ENCODE measurements at regions not wholly inside any gene's neighbourhood (a gene's known extent, or its start where the extent isn't known, plus 50 kb on each side); places are given as distances from the start of the nearest gene placed in this dataset.
A peak's percentile ranks its signal among the peaks of the same experiment; 100 is the strongest.
"Not testable (repeated sequence)": the region's sequence is repeated elsewhere in the genome, so short reads cannot be mapped to it uniquely, and the experiment has no call there.

DNA sequence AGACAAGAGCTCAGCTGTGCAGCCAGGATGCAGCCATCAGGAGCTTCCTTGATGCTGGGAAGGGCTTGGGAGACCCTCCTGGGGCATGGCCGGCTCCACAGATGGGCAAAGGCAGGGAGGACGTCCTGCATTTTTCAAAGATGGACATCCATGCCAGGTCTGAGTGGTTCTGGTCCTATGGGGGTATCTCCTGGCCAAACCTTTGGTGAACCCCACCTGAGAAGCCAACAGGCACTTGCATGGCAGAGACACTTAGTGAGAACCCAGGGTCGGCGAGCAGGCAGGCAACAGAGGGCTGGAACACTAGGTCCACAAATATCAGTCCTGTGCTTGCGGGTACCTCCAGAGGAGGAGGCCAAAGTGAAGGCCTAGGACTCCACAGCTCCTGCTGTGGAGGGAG, 70.0 kb downstream of the KCTD15 start:
- ATAC-seq (ENCODE audit: poor library complexity) (no peak), DNase-seq (no peak)
- intact Hi-C loops (cut with DNase I), result no loop called here

DNA sequence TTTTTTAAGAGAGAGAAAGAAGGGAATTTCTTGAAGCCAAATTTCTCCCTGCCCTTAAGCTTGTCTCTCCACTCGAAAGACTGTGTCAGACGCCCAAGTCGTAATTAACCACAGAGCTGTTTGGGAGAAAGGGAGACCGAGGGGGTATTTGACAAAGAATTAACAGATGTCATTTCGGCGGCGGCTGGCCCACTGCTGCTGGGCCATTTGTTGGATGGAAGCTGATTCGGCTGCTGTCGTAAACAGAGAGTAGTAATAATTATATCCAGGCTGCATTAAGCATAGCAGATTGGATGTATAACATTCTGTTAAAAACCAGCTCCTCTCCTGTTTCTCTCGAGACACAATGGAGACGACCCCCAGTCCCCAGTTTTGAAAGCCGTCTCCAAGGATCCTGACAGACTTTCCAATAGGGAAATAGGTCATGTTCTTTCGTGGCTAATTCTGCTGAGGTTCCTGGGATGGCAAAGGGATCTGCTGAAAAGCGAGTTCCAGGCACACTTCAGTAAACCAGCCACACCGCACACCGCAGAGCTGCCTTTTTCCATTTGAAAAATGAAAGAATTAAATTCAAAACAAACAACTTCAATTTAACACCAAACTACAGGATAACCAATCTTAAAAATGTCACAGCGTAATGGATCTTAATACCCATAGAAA, 71.5 kb downstream of the KCTD15 start:
- intact Hi-C loops (cut with DNase I), result no loop called here
- ATAC-seq (ENCODE audit: poor library complexity), result no peak
- DNase-seq, result no peak

DNA sequence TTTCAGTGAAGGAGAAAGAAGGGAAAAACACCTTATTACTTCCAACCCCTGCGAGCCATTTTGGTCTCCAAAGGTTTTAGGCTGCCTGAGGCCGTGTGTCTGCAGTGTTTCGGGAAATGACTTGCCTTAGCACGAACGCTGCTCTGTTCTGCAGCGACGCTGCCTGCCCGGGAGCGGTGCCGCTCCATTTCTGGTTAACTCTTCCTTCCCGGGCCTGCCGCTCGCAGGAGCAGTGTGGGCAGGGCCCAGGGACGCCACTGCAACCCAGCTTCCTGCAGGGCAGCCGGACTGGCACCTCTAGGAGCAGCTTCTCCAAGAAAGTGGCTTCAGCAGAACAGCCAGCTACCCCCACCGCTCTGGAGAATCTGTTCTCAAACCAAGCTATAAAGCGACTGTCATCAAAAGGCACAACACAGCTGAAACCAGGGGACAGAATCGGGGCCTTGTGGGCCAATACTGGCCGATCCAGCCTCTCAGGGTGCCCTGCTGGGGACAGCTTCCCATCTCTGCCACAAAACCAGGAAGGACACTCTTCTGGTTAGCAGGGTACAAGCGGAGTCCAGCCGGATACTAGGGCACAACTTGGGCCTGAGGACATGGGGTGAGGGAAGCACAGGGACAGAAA, 72.2 kb downstream of the KCTD15 start:
- DNase-seq, result peak; percentile 71
- intact Hi-C loops (cut with DNase I), result no loop called here
- ATAC-seq (ENCODE audit: poor library complexity), result peak; percentile 94

DNA sequence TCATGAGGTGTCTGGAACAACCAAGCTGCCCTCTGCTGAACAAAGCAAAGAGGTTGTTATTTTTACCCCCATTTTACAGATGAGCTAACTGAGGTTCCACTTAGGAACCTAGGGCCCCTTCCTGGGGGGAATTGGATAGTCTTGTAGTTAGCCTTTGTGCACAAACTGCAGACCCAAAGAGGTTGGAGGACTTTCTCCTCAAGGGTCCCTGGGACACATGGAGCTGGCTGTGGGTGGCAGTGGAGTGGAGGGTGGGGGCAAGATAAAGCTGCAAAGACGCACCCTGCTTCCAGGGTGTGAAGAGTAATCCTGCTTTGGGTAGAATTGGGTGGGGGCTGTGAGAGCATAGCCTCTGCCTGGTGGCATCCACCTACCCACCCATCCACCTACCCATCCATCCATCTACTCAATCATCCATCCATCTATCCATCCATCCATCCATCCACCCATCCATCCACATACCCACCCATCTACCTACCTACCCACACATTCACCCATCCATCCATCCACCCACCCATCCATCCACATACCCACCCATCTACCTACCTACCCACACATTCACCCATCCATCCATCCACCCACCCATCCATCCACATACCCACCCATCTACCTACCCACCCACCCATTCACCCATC, 73.7 kb downstream of the KCTD15 start:
- ATAC-seq (ENCODE audit: poor library complexity); intact Hi-C loops (cut with DNase I); DNase-seq: not testable (repeated sequence)

DNA sequence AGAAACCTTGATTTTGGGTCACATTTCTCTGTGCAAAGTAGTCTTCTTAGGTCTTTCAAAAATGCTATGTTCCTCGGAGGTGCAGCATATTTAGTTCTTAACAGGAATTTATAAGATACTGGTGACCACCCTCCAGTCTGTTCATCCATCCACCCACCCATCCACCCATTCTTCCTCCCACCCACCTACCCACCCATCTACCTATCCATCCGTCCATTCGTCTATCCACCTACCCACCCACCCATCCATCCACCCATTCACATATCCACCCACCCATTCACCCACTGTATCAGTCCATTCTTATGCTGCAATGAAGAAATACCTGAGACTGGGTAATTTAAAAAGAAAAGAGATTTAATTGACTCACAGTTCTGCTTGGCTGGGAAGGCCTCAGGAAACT, 74.9 kb downstream of the KCTD15 start:
- intact Hi-C loops (cut with DNase I), result no loop called here
- DNase-seq (no peak), ATAC-seq (ENCODE audit: poor library complexity) (no peak)

DNA sequence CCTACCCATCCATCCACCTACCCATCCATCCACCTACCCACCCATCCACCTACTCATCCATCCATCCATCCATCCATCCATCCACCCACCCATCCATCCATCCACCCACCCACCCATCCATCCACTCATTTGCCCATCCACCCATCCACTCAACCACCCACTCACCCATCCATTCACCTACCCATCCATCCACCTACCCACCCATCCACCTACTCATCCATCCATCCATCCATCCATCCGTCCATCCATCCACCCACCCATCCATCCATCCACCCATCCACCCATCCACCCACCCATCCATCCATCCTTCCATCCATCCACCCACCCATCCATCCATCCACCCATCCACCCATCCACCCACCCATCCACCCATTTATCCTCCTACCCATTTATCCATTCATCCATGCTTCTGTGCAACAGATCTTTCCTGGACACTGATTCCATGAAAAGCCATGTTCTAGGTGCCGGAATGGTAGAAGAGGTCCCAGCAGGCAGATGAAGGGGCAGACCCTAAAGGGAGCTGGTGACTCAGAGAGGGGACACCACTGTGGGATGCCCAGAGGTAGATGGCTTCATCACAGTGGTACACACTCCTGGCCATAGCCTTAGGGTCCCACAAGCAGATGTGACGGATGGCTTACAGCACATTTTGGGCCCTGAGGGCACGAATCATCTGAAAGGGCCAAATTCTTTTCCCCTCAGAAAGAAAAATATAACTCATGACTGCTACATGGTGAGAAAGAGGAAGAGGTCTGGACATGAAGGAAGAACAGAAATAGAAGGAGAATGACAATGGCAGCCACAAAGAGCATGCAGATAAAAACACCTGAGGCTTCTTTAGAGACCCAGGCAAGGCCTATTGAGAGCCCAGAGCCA, 76.0 kb downstream of the KCTD15 start:
- DNase-seq, result no peak
- ATAC-seq (ENCODE audit: poor library complexity), result no peak
- intact Hi-C loops (cut with DNase I), result no loop called here

DNA sequence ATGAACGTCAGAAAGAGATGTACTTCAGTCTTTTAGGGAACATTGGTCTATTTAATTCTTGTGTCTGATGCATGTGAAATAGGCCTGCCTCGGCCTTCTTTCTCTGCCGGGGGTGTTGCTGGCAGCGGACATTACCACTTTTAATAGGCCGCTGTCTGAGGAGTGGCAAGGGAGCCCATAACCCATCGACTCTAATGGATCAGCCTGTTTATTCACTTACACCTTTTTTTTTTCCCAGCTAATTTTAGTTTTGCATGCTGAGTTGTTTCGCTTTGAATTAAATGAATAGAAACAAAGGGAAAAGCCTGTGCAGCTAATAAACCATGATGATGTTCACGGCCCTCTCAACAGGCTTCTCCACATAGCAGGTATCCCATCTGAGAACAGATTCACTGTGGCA, 78.4 kb downstream of the KCTD15 start:
- no peak for ATAC-seq (ENCODE audit: poor library complexity)
- no peak for DNase-seq
- intact Hi-C loops (cut with DNase I), result no loop called here

DNA sequence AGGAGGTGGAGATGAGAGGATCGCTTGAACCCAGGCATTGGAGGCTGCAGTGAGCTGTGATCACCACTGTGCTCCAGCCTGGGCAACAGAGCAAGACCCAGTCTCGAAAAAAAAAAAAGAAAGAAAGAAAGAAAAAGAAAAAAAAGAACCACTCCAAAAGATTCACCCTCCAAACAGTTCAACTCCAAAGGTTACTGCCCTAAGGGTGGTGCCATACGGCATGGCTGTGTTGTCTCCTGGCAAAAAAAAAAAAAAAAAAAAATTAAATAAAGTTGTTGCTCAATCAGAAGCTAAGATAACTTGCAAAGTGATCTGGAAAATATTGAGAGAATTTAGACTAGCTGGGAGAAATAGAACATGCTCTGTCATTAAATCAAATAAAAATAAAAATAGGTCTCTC, 79.5 kb downstream of the KCTD15 start:
- intact Hi-C loops (cut with DNase I), result no loop called here
- no peak for DNase-seq
- ATAC-seq (ENCODE audit: poor library complexity), result no peak

DNA sequence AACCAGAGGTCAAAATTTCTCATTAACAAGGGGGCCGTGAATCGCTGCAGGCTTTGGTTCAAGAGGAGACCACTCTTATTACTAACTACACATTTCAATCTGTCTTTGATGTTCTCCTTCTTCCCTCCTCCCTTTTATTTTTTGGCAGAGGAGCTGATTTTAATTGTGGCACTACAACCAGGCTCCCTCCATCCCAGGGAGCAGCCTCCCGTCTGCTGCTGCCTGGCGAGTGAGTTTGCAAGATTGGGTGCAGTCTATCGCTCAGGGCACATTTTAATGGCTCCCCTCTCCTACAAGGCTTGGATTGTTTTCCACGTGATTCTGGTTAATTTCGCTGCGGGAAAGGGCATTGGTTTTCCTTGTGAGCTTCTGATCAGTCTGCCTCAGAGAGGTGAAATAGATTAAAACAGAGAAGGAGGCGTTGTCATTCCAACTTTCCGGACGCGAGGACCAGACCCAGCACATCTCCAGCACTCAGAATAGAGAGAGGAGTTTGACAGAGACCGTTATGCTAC, 81.4 kb downstream of the KCTD15 start:
- intact Hi-C loops (cut with DNase I), result no loop called here
- ATAC-seq (ENCODE audit: poor library complexity) (no peak), DNase-seq (no peak)

DNA sequence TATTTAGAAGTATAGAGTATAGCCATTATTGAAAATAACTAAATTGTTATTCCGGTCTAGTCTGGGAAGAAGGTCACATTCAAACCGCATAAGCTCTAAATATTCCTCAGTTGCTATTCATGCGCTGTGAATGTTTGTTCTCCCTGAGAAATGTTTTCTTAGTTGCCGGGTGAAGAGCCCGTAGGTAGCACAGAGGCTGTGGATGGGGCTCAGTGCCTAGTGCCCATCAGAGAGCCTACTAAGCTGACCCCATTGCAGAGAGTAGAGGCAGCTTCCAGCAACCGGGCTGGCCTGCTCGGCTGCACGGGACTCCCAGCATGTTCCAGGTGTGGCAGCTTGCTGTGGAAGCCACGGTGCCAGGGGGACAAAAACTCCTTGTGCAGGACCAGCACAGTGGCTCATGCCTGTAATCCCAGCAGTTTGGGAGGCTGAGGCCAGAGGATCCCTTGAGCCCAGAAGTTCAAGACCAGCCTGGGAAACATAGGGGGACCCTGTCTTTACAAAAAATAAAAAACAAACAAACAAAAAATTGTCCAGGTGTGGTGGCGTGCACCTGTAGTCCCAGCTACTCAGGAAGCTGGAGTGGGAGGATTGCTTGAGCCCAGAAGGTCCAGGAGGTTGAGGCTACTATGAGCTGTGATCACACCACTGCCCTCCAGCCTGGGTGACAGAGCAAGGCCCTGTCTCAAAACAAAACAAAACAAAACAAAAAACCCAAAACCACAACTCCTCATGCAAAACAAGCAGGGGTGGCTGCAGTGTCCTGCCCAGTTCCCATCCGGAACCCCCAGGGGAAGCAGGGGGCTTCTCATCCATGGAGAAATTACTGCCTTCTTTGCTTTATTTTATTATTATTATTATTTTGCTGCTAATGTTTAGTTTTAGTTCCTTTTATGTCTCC, 82.5 kb downstream of the KCTD15 start:
- ATAC-seq (ENCODE audit: poor library complexity), result peak; percentile 52
- intact Hi-C loops (cut with DNase I), result no loop called here
- no peak for DNase-seq

DNA sequence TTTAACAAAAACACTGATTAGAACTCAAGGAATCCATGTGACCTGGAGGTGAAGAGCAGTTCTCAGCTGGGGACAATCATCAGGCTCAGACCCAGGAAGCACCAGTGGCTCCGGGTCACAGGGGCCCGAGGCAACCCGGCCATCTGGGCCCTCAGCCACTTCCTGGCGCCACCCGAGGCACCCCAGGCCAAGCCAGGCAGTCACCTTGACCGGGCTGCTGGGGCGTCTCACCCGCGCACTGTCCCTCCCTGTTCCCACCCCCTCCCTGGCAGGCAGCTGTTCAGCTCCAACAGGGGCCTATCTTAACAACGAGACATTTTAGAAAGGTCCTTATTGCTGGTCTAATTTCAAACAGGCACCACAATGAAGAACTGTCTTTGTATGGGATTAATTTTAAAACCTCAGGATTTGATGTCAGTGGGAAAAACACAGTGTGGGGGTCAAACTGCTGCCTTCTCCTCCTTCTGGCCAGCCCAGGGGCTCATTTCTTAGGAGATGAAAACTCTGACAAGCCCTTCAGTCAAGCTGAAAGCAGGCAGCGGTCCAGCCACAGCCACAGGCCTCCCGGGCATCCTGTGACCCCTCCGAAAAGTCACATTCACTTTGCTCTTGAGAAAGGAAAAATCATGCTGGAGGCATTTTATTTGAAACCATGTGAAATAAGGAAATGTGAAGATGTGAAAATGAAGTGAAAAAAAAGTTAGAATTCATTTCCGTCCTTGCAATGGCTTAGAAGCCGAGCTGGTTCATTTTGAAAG, 83.3 kb downstream of the KCTD15 start:
- intact Hi-C loops (cut with DNase I), result no loop called here
- DNase-seq (peak; percentile 46), ATAC-seq (ENCODE audit: poor library complexity) (peak; percentile 83)

DNA sequence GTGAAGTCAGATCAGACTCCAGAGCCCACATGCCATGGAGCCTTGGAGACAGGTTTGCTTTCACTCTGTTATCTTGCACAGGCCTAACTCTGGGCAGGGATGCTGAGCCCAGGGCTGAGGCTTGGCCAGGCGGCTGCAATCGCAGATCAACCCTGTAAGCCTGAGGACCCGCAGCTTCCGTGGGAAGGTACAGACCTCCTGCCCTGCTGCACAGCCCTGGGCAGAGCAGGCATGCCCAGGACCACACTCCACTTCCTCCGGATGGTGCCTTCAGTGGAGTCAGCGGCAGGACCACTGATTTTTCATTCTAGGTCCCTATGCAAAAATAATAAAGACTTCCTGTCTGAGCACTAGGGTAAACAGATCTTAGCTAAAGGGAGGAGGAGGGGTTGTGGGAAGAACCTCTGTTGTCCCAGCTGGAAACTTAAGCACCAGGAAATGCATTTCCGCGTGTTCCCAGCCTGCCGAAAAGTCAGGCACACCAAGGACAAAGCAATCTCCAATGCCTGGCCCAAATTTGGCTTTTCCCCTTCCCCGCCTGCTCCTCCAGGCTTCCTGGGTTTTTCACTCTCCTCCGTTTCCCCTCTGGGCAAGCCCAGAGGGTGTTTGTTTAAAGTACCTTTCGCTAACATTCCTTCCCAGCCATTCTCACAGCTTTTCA, 87.3 kb downstream of the KCTD15 start:
- ATAC-seq (ENCODE audit: poor library complexity), result peak; percentile 46
- DNase-seq, result no peak
- intact Hi-C loops (cut with DNase I), result no loop called here

DNA sequence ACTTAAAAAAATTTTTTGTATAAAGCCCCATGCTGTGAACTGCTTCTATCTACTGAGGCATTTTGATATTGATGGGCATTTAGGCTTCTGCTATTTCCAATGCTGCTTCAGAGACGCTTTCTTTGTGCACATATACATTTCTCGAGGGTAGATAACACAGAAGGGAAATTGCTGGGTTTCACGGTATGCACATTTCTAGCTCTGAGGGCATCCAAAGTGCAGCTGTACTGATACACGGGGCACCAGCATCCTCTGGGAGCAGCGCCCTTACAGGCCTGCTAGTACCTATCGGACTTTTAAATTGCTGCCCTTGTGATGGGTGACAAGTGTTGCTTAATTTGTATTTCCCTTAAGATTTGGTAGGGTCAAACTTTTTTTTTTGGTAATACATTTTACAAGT, 88.6 kb downstream of the KCTD15 start:
- ATAC-seq (ENCODE audit: poor library complexity) (no peak), DNase-seq (no peak)
- intact Hi-C loops (cut with DNase I), result no loop called here

DNA sequence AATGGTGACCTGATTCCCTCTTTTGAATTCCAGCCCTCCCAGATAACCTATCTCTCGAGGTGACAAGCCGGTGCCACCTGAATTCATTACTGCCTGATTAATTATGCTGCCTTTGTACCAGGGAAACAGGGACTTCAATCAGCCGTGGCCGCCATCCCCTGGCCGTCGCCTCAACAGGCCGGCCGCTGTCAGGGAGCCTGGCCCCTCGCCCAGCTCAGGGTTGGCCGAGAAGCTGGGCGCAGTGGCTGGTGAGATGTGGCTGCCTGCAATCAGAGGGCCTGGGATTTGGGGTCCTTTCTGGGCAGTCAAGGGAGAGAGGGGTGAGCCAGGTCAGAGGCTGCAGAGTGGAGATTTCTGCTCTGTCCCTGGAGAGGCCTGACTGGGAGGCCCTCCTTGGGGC, 91.2 kb downstream of the KCTD15 start:
- intact Hi-C loops (cut with DNase I), result no loop called here
- ATAC-seq (ENCODE audit: poor library complexity), result no peak
- DNase-seq, result no peak

DNA sequence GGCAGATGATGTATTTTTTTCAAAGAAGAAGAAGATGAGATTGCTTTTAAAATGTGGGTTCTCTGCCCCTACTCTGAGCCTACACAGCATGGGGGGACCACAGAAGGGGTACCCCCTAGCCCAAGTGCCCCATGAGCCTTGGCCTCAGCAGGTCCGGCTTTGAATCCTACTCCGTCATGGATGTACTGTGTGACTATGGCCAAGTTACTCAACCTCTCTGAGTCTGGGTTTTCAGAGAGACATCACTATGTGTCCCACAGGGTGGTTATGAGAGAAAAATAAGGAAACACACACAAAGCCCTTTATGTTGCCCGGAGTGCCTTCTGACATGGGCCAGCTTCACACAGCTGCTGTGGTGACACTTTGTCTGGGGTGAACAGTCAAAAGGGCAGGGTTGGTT, 92.0 kb downstream of the KCTD15 start:
- ATAC-seq (ENCODE audit: poor library complexity), result no peak
- no peak for DNase-seq
- intact Hi-C loops (cut with DNase I), result no loop called here

DNA sequence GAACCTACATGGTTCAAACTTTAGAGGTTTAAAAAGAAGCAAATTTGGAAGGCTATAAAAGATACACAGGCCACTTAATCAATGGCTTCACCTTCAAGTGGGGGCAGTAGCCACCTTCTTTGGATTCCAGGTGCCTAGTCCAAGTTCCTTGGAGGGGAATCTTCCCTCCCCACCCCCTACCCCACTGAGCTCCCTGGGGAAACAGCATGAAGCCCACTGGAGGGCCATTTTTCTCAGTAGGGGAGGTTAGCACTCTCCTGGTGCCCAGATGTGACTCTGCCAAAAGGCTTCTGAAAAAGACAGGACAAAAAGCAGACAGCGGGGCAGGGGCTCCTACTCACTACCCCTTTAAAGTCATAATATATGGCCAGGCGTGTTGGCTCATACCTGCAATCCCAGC, 93.9 kb downstream of the KCTD15 start:
- ATAC-seq (ENCODE audit: poor library complexity), result no peak
- intact Hi-C loops (cut with DNase I), result no loop called here
- no peak for DNase-seq

DNA sequence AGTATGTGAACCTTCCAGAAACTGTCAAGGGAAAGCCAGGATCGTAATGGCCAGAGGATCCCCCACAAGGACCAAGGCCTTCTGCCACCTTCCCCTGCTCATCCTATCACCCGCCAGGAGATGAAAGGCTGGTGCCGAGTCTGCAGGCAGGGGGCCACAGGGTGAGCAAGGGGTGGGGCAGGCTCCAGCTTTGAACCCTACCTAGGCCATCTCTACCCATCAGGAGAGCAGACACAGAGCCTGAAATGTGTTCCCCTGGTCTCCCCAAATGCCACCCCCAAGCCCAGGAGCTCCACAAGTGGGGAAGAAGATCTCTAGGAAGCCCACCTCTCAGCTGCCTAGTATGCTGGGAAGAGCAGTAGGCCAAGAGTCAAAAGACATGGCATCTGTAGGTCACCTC, 95.1 kb downstream of the KCTD15 start:
- no peak for DNase-seq
- intact Hi-C loops (cut with DNase I), result no loop called here
- ATAC-seq (ENCODE audit: poor library complexity), result no peak

Data from Right ventricle myocardium superior (tissue), 1 donor.